Hypothalamus (tissue), 51 donors: ENCODE measurements at regions not wholly inside any gene's neighbourhood (a gene's known extent, or its start where the extent isn't known, plus 50 kb on each side); places are given as distances from the start of the nearest gene placed in this dataset.
"Not testable (repeated sequence)": the region's sequence is repeated elsewhere in the genome, so short reads cannot be mapped to it uniquely, and the experiment has no call there.

ENCODE experiments used
- DNase-seq, 51 donors: peaks; one replicate each; lab custom pipeline; 2025; lab: John Stamatoyannopoulos, UW

DNA sequence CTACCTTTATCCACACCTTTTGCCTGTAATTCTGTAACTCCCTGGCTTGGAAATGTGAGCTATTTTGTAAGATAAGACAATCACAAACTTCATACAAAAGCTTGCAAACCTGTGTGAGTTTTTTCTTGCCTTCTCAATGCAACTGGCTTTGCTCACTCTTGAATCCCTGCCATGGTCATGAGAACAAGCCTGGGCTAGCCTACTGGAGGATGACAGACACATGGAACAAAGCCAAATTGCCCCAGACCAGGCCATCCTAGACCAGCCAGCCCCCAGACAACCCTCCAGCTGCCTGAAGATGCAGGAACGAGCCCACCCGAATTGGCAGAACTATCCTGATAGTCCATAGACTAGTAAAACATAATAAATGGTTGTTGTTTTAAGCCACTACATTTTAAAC, 466.6 kb upstream of the ERCC4 start:
- no peak for DNase-seq

DNA sequence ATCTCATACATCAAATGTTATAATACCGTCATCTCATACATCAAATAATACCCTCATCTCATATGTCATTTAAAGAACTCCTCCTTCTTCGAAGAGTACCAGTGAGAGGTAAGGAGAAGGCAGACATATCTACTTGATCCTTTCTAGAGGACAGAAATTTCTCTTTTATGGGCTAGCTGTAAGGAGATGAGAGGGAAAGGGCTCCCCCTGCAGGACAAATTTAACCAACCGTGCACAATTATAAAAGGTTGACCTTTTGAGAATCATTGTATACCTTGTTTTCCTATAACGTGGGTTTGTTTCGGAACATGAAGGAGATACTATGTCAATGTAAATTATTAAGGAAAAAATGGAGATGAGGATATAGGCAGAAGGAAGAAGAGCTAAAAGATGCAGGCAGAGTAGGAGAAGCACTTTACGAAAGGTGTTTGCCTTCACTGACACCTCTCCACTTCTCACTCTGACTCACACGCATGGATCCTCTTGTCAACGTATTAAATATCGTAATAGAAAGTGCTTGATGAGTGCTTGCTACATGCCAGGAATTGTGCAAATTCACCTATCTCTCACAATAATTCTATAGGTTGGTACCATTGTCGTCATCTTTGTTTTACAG, 465.9 kb upstream of the ERCC4 start:
- DNase-seq: peak in 13 of 51 donors; percentile 1 to 44 (median 5)

DNA sequence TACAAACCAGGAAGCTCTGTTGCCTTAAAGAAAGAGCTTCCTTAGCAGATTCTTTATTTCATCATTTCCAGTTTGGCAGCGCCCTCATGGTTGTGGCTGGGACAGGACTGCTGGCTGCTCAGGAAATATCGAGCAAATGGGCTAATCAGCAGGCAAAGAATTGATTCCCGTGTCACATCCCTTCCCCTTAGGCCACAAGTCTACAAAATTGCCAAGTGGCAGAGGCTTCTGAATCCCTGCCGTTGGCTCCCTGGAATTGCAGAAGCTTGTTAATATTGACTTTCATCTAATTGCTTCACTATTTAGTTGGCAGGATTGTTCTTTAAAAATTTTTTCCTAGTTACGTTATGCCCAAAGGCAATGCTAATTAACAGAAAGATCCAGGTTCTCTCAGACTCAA, 456.3 kb upstream of the ERCC4 start:
- DNase-seq: no peak

DNA sequence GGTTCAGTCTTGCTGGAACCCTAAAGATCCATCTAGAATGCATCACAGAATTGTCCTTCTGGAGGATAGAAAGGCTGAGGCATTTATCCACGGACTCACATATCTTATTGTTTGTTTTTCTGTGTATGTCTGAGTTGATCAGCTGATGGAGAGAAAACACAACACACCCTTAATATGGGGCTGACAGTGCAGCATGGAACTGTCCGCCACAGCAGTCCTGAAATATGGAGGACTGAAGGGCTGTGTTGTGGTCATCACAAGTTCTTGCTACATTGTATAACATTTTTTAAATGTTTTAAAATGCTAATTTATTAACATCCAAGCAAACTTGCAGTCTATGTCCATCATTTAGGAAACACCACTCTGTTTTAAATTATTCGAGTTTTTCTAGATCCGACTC, 448.9 kb upstream of the ERCC4 start:
- DNase-seq: no peak

DNA sequence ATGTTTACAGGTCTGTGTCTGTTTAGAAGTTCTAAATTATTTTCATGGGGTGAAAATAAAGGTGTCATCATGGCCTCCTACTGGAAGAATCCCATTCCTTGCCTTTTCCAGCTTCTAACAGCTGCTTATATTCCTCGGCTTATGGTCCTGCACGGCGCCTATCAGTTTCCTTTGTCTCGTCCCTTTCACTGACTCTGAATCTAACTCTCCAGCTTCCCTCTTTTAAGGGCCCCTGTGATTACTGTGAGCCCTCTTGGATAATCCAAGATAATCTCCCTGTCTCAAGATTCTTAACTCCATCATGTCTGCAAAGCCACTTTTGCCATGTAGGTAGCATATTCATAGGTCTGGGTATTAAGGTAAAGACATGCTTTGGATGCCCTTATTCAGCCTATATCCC, 441.0 kb upstream of the ERCC4 start:
- DNase-seq: no peak

DNA sequence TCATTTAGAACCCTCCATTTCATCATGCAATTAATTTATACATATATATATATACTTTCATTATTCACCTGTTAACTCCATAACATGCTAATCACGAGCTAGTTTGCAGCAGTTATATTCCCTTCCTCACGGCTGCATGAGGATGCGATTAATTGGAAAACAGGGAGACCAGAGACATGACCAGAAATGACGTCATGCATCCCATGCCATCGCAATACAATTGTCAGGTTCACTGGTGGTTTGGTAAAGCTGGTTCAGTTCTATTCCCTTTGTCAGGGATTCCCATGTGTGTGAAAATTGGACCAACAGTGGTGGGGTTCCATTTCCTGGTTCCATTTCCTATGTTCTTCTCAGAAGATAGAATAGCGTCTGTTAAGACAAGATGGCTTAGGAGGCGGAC, 440.4 kb upstream of the ERCC4 start:
- DNase-seq: no peak

DNA sequence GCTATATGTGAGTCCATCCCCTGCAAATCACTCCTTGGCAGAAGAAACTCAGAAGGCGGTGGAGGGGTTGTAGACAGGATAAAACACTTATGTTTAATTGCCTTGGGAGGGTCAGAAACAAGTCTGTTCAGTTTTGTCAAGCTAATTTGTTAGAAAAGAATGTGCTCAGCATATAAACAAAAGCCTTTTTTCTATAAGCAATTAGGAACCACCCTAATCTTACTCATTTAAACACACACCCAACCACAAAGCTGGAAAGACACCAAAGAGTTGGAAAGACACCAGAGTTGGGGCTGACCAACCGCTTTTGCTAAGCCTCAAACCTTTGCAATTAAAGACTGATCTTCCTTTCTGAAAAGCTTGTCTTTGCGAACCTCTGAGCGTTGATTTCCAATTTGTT, 439.2 kb upstream of the ERCC4 start:
- no peak for DNase-seq

DNA sequence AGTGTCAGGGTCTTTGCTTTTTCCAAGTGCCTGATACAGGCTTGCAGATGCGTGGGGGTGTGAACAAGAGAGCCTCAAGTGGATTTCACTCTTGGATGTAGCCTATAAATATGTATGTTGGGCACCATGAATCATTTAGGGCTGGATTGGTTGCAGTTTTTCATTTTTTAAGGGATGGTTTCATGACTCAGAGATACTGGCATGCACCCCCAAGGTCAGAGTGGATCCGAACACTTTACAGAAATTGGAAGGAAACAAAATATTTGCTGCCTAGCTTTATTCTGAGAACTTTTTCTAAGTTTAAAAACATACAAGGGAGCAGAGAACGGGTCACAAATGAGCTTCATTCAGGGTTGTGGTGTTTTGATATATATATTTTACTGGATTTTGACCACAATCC, 436.8 kb upstream of the ERCC4 start:
- DNase-seq: no peak

DNA sequence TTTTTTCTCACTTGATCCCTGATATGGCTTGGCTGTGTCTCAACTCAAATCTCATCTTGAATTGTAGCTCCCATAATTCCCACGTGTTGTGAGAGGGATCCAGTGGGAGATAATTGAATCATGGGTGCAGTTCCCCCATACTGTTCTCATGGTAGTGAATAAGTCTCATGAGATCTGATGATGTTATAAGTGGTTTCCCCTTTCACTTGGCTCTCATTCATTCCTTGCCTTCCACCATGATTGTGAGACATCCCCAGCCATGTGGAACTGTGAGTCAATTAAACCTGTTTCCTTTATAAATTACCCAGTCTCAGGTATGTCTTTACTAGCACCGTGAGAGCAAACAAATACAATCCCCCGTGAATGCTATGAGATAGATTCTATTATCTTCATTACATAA, 430.5 kb upstream of the ERCC4 start:
- DNase-seq: not testable (repeated sequence)

DNA sequence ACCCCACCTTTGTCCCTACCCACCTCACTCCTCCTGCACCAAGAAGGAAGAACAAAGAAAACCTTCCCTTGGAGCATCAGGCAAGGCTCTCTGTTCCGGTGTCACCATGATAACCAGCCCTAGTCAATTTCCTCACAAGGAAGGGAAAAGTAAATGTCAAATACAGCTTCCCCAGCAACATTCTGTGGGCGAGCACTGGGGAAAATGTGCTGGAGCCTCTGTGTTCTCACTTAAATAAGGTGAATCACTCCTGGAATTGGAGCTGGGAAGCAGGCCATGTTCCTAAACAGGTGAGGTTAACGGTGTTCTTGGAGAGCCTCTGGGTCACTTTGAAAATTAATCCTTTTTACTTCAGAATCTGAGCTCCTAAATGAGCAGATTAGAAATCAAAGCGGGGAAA, 427.9 kb upstream of the ERCC4 start:
- DNase-seq: peak in 2 of 51 donors; percentile 4 to 44

DNA sequence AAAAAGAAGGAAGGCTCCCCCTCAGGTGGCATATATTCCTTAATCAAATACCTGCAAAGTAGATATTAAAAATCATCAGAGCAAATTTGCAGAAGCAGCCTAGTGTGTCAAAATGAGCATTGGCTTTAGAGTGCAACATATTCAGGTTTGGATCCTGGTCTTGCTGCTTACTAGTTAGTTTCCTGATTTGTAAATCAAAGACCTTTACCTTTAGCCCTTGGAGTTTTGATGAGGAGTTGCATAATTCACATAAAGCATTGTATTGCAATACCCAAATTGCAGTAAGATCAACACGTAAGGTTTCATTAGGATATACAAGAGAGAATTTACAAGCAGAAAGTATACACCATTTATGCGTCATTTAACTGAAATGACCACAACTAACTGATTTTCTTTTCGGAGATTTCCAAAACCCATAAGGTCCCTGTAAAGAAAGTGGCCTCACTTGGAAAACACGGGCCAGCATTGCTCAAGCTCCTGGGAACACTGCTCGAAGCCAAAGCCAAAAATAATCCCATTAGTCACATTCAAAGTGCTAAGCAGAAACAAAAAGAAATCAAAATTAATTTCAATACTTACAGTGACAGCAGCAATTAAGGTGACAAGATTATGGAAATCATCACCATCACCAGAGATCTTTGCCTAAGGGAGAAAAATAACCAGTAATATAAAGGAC, 415.9 kb upstream of the ERCC4 start:
- peak in 1 of 51 donors; percentile 37 for DNase-seq

DNA sequence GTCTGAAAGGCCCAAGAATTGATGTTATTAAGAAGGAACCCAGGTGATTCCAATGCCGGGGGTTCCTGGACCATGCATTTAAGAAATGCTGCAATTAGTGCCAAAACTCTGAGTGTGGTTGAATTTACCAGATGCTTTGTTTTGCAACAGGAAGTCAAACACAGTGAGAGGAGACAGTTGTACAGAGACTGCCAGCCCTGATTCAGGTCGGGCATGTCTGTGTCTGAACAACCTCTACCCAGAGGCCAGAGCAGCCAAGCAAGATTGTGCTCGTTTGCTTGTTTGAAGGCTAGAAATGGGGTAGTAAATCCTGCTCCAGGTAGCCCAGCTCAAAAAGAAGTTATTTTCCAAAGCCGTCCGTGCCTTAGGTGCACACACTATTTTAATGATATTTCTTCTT, 412.4 kb upstream of the ERCC4 start:
- DNase-seq: no peak

DNA sequence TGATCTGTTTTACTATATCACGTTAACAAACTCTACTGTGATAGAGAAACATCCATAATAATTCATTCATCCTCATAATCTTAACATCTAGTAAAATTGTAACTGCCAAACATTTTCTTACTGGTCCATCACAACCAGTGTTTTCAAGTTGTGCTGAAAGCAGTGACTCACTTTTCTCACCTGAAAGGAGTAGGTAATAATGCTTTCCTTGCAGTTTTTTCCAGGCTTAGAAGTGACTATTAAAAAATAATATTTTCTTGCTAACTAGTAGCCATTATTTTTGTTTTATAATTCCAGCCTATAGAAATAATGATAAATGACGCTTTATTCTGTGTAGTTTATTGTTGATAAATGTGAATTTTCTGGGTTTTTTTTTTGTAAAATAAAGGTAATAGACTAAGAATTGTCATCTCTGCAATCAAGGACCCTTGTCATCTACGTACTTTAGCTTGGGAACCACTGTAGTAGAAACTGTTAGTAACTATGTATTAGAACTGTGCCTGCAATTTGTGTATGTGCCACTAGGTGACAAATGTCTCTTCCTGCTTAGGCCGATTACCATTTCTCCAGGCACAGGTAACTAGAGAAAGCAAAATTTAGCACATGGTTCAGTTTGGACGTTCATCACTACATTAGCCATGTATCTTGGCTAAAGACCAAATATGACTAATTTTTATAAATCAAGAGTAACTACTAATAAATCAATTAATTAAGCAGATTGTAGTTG, 409.4 kb upstream of the ERCC4 start:
- no peak for DNase-seq

DNA sequence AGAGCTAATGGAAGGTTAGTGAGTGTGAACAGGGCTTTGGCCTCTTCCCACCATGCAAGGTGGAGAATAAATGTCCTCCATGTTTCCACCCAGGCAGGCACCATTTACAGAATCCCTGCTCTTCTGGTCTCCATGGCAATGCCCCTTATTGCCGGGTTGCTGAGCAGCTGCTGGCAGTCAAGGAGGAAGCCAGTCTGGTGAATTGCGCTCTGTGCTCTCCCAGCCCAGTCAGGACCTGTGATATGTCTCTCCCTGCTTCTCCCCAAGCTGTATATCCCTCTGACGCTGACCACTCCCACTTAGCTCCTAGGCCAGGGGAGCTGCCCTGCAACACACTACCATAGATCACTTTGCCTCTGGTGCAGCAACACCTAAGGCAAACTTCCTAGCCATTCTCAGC, 402.1 kb upstream of the ERCC4 start:
- DNase-seq: peak in 10 of 51 donors; percentile 1 to 25 (median 4)

DNA sequence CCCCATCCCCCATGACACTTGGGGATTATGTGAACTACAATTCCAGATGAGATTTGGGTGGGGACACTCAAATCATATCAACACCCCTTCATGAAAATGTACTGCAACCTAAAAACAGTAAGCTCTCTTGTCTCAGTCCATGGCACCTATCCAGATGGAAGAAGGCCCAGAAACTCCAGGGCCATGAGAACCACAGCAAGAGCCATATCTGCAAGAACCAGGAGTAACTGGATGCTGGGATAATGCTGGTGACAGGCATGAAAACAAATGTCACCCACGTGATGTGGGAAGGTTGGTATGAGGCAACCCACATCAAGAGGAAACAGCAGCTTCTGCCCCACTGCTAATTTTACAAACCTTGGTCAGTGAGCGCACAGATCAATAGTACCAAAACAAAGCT, 400.1 kb upstream of the ERCC4 start:
- no peak for DNase-seq

DNA sequence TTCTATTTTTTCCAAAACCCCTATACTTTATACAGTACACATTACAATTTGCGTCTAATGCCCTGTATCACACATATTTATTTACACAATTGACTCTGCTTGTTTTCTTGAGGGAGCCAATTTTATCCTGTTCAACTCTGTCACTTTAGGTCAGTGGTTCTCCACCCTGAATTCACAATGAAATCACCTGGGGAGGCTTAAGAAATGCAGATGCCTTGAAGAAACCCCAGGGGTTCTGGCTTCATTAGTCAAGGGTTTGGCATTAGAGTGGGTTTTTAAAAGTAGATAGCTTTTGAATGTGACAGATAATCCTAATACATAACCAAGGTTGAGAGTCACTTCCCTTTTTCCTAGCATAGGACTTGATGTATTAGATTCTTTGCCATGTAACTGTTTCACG, 398.6 kb upstream of the ERCC4 start:
- no peak for DNase-seq

DNA sequence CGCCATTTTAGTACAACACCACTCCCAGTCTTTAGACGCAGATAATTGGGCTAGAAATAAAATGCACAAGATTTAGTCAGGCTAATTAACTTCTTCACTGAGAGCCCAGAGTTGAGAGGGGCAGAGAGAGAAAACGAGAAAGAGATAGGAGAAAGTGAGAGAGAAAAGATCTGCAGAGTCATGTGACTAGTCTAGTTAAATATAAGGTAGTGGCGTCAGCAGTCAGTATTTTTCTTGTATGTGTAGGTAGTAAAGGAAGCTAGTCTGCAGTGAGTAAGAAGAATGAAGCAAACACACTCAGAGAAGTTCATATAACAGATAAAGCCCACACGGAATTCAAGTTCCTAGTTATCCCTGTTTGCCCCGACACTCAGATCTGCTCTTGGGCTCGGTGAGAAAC, 392.6 kb upstream of the ERCC4 start:
- no peak for DNase-seq

DNA sequence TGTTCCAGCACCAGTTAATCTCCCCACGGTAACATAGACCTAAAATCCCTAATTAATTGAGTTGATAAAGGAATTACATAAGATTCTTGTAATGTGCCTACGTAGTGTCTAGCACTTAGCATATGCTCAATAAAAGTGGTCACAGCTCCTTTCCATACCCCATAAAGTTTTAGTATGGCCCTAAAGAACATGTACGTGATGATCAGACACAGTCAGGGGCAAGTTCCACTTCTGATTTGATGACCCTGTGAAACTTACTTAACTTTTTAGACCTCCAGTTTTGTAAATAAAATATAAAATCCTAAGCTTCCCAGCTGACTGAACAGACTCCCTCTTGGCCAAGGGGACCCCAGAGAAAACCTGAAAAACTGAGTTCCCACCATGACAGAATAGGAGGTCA, 391.3 kb upstream of the ERCC4 start:
- no peak for DNase-seq

DNA sequence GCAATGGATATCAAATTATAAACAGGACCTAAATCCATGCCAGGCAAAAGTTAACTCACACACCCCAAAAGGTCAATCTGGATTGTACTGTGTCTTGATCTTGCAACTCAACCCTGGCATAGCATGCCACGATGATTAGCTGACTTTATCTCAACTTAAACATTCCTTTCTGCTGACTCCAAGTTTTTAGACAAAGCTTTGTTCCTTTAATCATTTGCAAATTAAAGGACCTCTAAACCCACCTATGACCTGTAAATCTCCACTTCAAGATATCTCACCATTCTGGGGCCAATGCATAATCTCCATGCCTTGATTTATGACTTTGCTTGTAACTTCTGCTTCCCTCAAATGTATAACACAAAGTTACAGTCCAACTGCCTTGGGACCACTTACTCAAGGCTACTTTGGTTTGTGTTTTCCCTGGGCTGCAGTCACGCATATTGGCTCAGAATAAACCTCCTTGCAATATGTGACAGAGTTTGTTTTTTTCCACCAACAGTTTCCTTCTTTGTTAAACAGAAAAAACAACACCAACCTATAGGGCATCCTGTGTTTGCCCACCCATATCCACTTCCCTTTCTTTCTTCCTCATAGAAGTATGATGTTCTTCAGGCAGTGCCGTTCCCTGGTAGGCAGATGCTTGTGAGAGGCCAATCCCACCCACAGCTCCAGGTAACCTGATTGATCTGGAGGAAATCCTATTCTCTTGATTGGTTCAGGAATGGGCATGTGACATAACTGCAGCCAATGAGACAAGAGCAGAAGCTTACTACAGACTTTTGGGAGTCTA, 390.6 kb upstream of the ERCC4 start:
- no peak for DNase-seq

DNA sequence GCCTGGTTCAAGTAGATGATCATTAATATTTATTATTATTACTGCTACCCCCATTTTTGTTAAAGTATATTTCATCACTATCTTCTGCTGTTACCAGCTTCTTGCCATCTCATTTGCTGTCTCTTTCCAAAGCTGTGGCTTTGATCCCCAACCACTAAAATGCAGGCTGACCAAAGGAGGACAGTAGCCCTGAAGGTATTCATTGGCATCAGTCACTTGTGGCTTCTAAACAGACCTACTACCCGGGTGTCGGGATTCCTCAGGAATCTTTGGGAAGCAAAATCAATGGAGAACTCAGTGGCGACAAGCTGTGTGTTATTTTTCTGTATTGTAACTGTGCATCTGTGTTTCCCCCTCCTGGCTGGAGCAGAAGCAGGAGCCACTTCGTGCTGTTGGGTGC, 379.2 kb upstream of the ERCC4 start:
- DNase-seq: no peak

DNA sequence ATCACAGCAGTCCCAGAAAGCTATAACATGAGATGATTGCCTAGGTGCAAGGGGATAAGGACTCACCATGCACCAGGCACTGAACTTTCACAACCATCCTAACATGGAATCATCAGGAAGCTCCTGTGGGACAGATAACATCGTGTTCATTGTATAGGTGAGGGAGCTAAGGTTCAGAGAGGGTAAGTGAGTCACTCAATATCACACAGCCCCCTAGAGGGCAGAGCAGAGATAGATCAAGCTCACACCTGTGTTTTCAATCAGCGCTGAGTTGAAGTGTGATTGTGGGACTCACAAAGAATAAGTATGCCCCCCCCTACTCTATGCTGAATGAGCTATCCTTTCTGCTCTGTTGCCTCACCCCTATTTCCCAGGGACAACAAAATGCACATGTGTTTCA, 377.7 kb upstream of the ERCC4 start:
- no peak for DNase-seq
